ENCODE measurements at regions not wholly inside any gene's neighbourhood (a gene's known extent, or its start where the extent isn't known, plus 50 kb on each side); places are given as distances from the start of the nearest gene placed in this dataset.

DNA sequence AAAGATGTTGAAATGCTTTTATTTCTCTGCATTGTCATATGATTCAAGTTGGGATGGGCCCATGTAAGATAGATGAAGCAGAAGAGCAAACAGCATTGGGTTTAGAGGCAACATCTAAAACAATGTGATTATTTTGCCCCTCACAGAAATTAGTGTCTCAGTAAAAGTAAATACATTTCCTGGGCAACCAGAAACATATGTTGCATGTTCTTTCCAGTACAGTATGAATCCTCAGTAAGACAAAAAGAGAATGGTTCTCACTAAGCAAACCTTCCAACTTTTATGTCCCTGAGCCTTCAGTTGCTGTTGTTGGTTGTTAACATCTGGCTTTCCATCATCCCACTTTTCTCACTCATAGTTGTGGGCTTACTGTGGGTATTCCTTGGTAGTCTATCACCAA lies 222.5 kb upstream of the PRPS1L1 start:
- DNase-seq (ENCODE audit: low spot score): no peak

DNA sequence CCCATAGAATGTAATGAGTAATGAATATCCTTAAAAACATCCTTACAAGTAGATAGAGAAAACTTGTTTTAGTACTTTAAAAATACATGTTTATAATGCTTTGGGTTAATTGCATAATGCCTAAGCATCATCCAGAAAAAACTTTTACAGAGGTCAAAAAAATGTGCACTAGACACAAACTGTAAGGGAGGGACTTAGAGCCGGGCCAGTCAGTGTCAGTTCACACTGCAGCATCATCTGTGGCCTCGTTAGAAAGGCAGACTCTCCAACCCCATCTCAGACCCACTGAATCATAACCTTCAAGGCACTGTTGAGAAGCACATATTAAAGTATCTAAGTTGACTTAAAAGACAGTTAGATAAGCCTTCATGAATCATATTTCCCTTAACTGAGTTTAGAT lies 230.1 kb upstream of the PRPS1L1 start:
- no peak for DNase-seq (ENCODE audit: low spot score)

DNA sequence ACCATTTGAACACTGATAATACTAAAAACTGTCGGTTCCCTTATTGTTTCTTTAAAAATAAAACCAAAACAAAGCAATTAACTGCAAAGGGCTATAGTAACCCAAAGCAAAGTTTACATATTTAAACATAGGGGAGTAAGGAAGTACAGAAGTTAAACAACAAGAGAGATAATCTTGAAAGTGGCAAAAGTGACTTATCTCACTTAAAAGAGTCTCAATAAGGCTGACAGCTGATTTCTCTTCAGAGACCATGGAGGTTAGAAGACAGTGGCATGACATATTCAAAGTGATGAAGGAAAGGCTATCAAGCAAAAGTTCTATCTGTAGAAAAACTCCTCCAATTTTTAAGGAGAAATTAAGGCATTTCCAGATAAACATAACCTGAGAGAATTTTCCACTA lies 233.5 kb upstream of the HDAC9 start:
- DNase-seq (ENCODE audit: low spot score): no peak

DNA sequence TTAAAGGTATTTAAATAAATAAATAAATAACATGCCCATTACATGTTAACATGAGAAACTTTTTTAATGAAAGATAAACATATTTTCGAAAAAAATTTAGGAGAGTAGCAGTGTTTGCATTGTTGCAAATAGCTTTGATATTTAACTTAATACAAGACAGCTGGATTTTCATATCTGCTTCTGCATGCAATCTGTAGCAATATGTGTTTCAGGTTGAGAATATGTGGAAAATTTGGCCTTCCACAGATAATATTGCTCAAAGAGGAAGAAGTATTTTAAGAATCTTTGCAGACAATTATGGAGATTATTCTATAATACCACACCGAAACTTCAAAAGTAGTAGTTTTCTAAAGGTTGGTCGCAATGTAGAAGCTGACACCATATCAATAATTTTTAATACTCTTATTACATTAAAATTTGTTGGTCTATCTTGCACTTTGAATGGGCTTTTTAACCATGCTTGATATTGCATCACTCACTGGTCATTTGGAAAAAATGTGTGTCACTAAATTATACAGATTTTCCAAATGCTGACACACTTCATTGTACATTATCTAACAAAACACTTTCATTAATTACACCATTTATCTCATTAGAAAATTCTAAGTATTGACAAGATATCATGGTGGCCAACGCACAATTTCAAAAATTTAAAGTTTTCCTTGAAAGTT lies 229.8 kb upstream of the HDAC9 start:
- DNase-seq (ENCODE audit: low spot score): no peak

DNA sequence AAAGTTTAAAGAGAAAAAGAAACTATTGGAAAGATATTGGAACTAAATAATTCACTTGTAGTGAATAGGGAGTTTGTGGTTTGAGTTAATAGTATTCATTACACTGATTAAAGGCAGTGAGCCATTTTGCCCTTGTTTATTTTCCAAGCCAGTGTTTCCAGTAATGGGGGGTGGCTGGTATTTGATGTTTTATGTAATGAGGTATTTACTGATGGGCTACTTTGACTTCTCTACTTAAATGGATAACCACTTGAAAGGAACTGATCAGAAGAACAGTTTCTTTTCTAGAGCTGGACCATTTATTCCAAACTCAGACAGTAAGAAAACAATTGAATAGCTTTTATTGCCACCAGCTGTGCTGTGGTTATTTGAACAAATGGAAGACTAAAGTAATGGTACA lies 227.0 kb upstream of the HDAC9 start:
- no peak for DNase-seq (ENCODE audit: low spot score)

DNA sequence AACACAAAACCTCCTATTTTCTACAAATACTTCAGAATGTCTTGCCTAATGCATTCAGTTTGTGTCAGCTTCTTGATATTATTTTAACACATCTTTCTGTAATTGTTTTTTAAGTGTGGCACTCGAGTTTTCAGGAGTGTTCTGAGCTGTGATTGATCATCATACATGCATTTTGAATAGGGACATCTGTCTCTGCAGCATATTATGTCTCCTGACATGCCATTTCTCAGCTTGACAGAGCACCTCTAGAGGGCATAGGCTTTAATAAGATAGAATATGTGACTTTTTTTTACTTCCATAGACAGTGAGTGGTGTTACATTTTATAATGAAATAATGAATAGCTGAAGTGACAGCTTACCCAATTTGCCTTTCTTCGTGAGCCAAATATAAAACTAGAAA lies 219.2 kb upstream of the HDAC9 start:
- DNase-seq (ENCODE audit: low spot score): no peak

GRCh38 chr7:18278316-18278715 lies 217.2 kb upstream of the HDAC9 start:
- no peak for DNase-seq (ENCODE audit: low spot score)

- no peak for DNase-seq (ENCODE audit: low spot score)
Measured at GRCh38 chr7:18283045-18283444, 212.5 kb upstream of the HDAC9 start.

DNA sequence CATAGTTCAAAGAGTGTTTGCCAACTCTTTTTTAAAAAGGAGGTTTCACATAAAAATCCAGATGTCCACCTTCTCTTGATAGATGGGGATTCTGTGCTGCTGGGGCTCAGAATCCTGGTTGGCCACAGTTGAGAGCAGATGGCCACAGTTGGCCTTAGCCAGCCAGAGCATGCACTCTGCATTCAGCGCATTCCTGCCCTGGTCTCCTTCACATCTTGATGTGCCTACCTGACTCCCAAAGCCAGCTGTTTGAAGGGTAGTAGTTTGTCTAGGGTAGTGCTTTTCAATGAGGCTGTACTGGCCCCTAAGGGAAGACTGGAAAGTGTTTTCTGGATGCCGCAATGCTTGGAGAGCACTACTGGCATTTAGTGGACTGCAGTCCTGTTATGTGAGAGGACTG lies 208.1 kb upstream of the HDAC9 start:
- DNase-seq (ENCODE audit: low spot score): no peak

GRCh38 chr7:18288322-18289037 lies 207.1 kb upstream of the HDAC9 start:
- DNase-seq (ENCODE audit: low spot score): no peak

- DNase-seq (ENCODE audit: low spot score): no peak
Measured at GRCh38 chr7:18289788-18290187, 205.8 kb upstream of the HDAC9 start.

DNA sequence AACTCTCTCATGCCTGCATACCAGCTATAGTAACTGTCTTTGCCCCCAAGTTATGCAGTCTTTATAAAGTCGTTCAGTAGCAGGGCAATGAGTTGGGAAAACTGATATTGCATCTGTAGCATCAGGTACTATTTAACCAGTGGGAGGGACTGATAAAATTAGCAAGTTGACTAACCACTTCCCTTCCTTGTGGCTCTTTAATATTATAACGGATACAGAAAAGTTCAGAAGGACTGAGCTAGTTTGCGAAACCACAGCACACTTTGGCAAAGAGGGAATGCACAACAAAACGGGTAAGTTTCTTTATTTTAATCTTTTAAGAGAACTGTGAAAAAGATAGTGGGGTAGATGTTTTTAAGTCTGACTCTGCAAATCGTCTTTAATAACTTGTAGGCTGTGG lies 205.3 kb upstream of the HDAC9 start:
- DNase-seq (ENCODE audit: low spot score): no peak

DNA sequence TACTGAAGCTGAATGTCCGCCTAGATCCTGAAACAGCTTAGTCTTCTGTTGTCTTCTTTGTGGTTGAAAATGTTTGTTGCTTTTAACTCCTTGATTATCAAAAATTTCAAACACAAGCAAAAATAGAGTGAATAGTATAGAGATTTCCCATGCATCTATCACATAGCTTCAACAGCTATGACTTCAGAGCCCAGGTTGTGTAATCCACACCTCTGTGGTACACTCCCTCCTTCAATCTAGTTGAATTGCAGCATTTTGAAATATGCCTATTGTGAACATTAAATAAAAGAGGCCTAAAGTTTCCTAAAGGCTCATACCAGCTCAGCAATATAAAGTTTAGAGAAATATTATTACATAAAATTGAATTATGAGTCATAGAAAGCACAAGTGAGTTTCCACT lies 204.7 kb upstream of the HDAC9 start:
- DNase-seq (ENCODE audit: low spot score): no peak

DNA sequence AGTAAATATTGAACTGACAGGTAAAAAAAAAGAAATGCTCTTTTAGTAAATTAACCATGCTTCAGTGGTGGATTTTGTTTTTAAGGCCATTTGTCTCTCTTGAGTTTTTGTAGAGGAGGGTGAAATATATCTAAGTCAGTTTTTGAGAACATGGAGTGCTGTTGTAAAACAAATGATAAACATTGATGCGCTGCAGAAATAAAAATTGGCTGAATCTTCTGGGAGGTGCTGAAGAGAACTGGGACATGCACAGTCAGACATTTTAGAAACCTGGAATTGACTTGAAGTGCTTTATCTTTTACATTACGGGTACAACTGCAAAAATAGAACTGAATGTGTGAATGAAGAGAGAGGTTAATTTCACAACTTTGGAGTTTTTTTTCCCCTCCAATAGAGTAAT lies 203.0 kb upstream of the HDAC9 start:
- DNase-seq (ENCODE audit: low spot score): no peak

- no peak for DNase-seq (ENCODE audit: low spot score)
Measured at GRCh38 chr7:18293759-18294158, 201.8 kb upstream of the HDAC9 start.

DNA sequence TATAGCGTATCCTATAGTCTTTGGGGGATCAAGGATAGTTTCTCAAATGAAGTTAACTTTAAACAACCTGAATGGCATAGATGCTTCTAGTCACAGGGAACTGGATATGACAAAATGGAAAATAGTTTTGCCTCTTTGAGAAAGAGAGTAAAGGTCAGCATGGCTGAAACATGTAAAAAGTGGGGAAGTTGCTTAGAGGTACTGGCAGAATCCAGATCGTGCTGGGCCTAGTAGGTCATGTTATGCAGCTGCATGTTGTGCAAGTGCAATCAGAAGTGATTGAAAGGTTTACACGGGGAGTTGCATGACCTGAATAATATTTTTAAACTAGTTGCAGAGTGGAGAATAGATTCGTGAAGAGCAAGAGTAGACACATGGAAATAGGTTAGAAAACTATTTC lies 201.1 kb upstream of the HDAC9 start:
- DNase-seq (ENCODE audit: low spot score): no peak

GRCh38 chr7:18295781-18296423 lies 199.6 kb upstream of the HDAC9 start:
- DNase-seq (ENCODE audit: low spot score): no peak

- DNase-seq (ENCODE audit: low spot score): no peak
Measured at GRCh38 chr7:18302097-18302496, 193.5 kb upstream of the HDAC9 start.

GRCh38 chr7:18305866-18306265 lies 189.7 kb upstream of the HDAC9 start:
- no peak for DNase-seq (ENCODE audit: low spot score)

GRCh38 chr7:18306696-18307095 lies 188.9 kb upstream of the HDAC9 start:
- no peak for DNase-seq (ENCODE audit: low spot score)

DNA sequence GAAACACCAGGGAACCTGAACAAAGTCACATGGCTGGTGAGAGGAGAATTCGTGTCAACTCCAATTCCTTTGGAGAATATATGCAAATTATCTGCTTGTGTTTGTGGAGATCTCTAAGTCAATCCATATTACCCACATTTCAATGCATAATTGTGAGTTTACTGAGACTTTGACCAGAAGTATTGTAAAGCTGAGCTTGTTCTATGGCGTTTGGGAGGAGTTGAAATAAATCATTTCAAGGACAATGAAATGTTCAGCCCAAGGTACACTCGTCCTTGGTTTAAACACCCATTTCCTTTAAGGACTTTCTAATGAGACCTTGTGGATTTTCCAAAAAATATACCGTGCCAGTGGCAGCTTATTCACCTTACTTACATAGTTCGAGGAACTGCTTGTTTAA lies 186.6 kb upstream of the HDAC9 start:
- no peak for DNase-seq (ENCODE audit: low spot score)

GRCh38 chr7:18312482-18312881 lies 183.1 kb upstream of the HDAC9 start:
- no peak for DNase-seq (ENCODE audit: low spot score)

DNA sequence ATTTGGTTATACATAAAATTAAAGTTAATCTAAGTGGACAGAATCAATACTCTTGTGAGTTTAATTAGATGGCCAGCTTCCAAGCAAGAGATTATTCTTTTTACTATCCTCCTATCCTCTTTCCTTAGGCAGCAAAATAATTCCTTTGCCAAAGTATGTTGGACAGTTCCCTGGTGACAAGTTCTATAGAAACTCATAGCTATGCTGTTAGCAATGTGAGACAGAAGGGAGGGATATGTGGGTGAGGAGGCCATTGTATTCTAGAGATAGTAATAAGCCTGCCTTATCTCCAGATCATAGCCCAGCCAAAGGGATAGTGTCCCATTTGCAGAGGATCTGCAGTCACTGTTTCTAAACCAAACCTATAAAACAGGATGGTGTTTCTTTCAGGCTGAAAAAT lies 181.6 kb upstream of the HDAC9 start:
- no peak for DNase-seq (ENCODE audit: low spot score)

DNA sequence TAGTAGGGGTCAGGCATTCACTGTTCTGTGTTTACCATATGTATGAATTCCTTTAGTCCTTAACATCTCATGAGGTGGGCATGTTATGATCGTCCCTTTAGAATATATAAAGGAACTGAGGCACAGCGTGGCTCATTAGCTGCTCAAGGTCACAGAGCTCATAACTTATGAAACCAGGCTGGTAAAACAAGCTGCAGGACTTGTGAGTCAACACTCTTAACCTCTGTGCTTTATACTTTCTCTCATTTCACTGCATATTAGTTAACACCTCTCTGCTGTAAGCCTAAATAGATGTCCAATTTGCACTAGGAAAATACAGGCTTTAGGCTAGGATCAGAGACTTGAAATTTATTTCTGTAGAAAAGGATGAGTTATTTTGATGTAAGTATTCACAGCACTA lies 180.3 kb upstream of the HDAC9 start:
- DNase-seq (ENCODE audit: low spot score): no peak
